Aorta (tissue), 5 donors: ENCODE measurements at regions not wholly inside any gene's neighbourhood (a gene's known extent, or its start where the extent isn't known, plus 50 kb on each side); places are given as distances from the start of the nearest gene placed in this dataset.

Experiments used
- ATAC-seq: fragments of 200-7000 bp; cut with Tn5 transposase; one replicate; pipeline ENCODE4 v1.9.1; 2022; ENCODE audit warnings: moderate library complexity; ENCODE audit not compliant: low FRiP score
- DNase-seq, 2 donors: peaks; one replicate each; pipeline ENCODE4 v3.0.0-alpha.2; 2020
- H3K27ac ChIP-seq, 2 donors: one replicate each; pipeline ENCODE4 v1.5.1; 2013; ENCODE audit warnings: low read length in 2 of 2, mild to moderate bottlenecking in 2 of 2, moderate library complexity in 2 of 2, control low read depth in 1 of 2, inconsistent platforms in 1 of 2, low read depth in 1 of 2
- H3K27me3 ChIP-seq, 2 donors: one replicate each; pipeline ENCODE4 v1.6.1; 2013; ENCODE audit warnings: control low read depth in 1 of 2, low read length in 1 of 2, mild to moderate bottlenecking in 1 of 2, moderate library complexity in 1 of 2; ENCODE audit not compliant: insufficient read depth in 2 of 2, control insufficient read depth in 1 of 2
- H3K36me3 ChIP-seq, 2 donors: one replicate each; pipeline ENCODE4 v1.6.1; 2013; ENCODE audit warnings: control low read depth in 1 of 2, low read length in 1 of 2, mild to moderate bottlenecking in 1 of 2; ENCODE audit not compliant: insufficient read depth in 2 of 2, control insufficient read depth in 1 of 2
- H3K4me1 ChIP-seq, 2 donors: one replicate each; pipeline ENCODE4 v1.6.1; 2013; ENCODE audit warnings: low read length in 2 of 2, control low read depth in 1 of 2, mild to moderate bottlenecking in 1 of 2, moderate library complexity in 1 of 2; ENCODE audit not compliant: insufficient read depth in 2 of 2, control insufficient read depth in 1 of 2
- H3K4me3 ChIP-seq, 2 donors: one replicate each; pipeline ENCODE4 v1.5.1; 2013; ENCODE audit warnings: low read length in 2 of 2, control low read depth in 1 of 2, mild to moderate bottlenecking in 1 of 2
- H3K9me3 ChIP-seq: one replicate; pipeline ENCODE4 v1.6.1; 2013; ENCODE audit warnings: mild to moderate bottlenecking, low read length; ENCODE audit not compliant: control insufficient read depth
- WGBS, 2 donors: extraction: QIAGEN DNeasy Blood & Tissue Kit; methylation state at CpG; one replicate each; pipeline ENCODE4 v1.1.7; 2013; 5-methylcytosine and 5-hydroxymethylcytosine counted together
- intact Hi-C, 2 donors: fragments of 100-400 bp; cut with DNase I; formaldehyde crosslinking; loops; one replicate each; pipeline versions ENCODE4 v1.14.2 to v1.15.0; 2022
- donor health status: healthy with polysubstance abuse.
- donor health status: Bipolar disorder and iron deficiency.
- donor health status: DM: no; HTN: no; CAD: no.
- donor health status: DM: no; HTN: no; CAD: no.
- donor health status: DM: yes; HTN: yes; CAD: no.

DNA sequence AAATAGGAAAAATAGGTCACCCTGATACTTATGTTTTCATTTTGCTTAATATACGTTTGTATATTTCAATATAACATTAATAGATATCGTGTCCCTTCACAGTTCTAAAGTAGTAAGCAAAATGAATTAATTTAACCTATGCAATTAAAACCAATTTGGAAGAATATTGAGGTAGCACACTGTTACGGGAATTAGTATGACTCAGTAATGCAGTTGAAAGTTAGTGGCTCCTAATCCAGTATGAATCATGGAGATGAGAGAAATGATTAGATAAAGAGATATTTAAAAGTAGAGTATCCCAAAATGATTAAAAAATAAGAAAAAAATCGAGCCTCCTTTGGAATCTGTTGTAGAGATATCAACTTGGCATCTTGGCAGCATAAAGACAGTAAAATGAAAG lies 177.0 kb upstream of the SLITRK6 start:
- no peak overlapping the region for H3K4me3 ChIP-seq
- no peaks in the 10 kb centered on the region for H3K27me3 ChIP-seq
- H3K36me3 ChIP-seq: no peaks in the 10 kb centered on the region
- no peaks in the 10 kb centered on the region for H3K9me3 ChIP-seq
- no peaks in the 10 kb centered on the region for H3K4me1 ChIP-seq
- ATAC-seq (no peak), DNase-seq (no peak)
- 64 to 66% methylated on average over 4 of the region's 4 CpGs for WGBS, 2 donors
- intact Hi-C loops: no loop called here
- no peak overlapping the region for H3K27ac ChIP-seq

DNA sequence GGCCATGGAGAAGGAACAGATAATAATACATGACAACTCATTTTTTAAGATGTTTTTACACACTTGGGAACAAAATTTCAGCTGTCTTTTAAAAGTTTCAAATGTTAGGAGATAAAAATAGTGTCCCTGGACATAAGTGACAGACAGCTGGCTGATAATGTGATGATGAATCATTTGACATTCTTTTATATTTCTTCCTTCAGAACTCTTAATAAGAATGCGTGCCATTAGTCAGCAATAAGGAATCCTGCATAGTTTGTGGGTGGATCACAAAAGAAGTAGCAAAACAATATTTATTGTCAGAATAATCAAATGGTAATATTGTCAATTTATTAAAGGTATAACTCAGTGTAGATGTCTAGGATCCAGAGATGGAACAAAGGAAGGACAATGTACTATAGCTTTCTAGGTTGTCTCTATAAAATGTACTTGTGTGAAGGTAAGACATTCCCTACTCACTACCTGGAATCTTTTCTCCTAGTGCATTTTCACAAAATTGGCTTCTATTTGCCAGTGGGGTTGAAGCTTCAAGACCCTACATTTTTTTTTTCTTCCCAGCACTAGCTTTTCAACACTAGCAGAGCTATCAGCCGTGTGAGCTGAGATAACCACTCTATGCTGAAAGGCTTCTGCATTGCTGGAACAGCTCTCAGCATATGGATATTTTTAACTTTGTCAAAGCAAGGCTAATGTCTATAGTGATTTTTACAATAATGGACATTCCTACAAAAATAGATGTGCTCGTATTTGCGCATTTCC lies 175.6 kb upstream of the SLITRK6 start:
- no peak for DNase-seq
- Histone ChIP-seq H3K27me3 (no peaks in the 10 kb centered on the region), H3K4me1 (no peaks in the 10 kb centered on the region), H3K27ac (no peak overlapping the region), H3K36me3 (no peaks in the 10 kb centered on the region), H3K4me3 (no peak overlapping the region), H3K9me3 (no peaks in the 10 kb centered on the region)
- intact Hi-C loops: no loop called here
- ATAC-seq: no peak
- WGBS, 2 donors: 21 to 24% methylated on average over 4 of the region's 4 CpGs

DNA sequence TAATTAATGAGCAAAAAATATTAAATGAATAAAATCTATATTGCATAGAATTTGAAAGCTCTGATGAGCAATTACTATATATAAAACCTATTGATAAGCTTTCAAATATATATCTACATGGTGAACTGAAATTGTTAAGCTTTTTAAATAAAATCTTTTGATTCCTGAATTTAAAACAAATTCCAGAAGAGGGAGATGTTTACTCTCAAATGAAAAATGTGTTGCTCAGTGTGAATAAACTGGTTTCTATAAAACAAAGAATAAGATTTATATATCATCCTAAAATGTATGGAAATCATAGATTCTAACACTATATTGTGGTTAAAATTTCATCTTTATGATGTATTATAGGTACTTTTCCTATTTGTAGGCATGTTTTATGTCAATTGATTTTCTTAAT lies 171.5 kb upstream of the SLITRK6 start:
- intact Hi-C loops: no loop called here
- Histone ChIP-seq H3K27ac (no peak overlapping the region), H3K4me1 (no peaks in the 10 kb centered on the region), H3K4me3 (no peak overlapping the region), H3K36me3 (no peaks in the 10 kb centered on the region), H3K9me3 (no peaks in the 10 kb centered on the region), H3K27me3 (no peaks in the 10 kb centered on the region)
- ATAC-seq (no peak), DNase-seq (no peak)

DNA sequence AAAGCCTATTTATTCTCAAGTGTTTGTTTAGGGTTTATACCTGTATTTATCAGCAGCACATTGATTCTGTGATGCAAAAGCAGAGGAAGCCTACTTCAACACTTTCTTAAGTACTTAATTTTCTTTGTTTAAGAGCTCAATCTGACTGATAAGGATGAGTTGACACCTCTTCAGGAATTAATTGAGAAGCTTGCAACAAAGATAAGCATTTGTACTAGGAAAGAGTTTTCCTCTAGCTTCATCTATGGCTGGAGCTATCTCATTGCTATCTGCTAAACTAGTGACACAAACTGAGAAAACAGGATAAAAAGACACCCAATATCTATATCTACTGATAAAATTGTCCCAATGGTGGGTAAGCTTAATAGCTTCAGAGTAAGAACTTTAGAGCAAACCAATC lies 170.1 kb upstream of the SLITRK6 start:
- Histone ChIP-seq H3K4me1 (no peaks in the 10 kb centered on the region), H3K4me3 (no peak overlapping the region), H3K27me3 (no peaks in the 10 kb centered on the region), H3K36me3 (no peaks in the 10 kb centered on the region), H3K27ac (no peak overlapping the region), H3K9me3 (no peaks in the 10 kb centered on the region)
- no peak for DNase-seq
- no peak for ATAC-seq
- intact Hi-C loops: no loop called here

DNA sequence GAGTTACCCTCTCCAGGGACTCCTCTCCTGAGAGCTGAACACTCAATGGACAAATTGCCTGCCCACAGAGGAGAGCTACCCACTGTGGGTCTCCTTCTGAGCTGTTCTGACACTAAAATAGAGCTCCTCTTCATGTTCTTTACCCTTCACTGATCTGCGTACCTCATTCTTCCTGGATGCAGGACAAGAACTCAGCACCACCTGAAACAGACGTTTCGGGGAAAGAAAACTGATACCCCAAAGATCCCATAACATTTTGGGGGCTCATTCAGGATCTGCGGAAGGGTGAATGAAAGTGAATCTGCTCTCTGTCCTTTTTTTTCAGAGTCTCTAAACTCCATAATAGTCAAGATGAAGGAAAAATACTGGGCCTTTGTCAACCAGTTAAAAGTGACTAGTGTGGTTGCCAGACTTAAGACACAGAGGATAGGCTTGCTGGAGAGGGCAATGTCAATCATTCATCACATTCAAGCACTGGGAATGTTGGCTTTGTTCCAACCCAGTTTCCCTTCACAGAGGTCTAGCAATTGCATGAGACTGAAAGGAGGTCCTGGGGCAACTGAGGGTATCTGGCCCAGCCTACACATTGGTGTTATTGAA lies 136.7 kb upstream of the SLITRK6 start:
- Histone ChIP-seq H3K36me3 (no peaks in the 10 kb centered on the region), H3K4me1 (no peaks in the 10 kb centered on the region), H3K27ac (no peak overlapping the region), H3K4me3 (no peak overlapping the region), H3K27me3 (no peaks in the 10 kb centered on the region), H3K9me3 (peaks cover 5% of the 10 kb centered on the region)
- intact Hi-C loops: no loop called here
- no peak for DNase-seq
- 79 to 85% methylated on average over 4 of the region's 4 CpGs for WGBS, 2 donors
- no peak for ATAC-seq

DNA sequence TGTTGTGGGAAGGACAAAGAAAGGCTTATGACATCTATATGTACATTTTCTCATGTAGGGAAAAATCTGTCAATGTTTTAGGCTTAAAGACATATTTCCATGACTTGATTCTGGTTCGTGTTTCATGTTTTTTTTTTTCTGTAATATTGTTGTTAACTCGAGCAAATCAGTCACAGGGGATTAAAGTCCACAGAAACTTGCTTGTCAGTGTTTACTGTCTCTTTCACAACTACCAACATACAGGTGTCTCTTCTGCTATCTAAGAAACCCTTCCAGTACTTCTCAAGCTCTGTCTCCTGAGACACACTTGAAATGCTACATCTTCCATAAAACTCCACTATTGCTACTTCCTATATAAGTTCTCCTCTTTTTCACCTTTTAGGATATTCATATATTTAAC lies 130.9 kb upstream of the SLITRK6 start:
- intact Hi-C loops: no loop called here
- 22 to 37% methylated on average over 2 of the region's 2 CpGs for WGBS, 2 donors
- no peak overlapping the region for H3K27ac ChIP-seq
- H3K36me3 ChIP-seq: no peaks in the 10 kb centered on the region
- no peaks in the 10 kb centered on the region for H3K9me3 ChIP-seq
- H3K4me1 ChIP-seq: no peaks in the 10 kb centered on the region
- H3K27me3 ChIP-seq: no peaks in the 10 kb centered on the region
- ATAC-seq: no peak
- DNase-seq: no peak
- no peak overlapping the region for H3K4me3 ChIP-seq

DNA sequence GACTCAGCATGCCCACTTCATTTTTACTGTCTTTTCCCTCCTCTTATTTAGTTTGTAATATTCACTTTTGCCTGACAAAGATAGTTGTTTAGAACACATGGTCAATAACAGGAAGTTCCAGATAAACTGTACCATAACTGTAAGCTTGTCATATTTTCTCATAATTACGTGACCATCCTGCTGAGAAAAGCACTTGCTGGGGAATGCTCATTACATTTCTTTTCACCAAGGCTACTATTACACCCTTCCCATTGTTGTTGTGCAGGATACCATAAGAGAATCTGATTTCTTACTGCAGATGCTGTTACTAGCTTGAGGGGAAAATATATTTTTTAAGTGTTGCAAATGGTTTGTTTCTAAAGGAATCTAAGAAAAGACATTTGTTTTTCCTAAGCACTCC lies 111.7 kb upstream of the SLITRK6 start:
- H3K27ac ChIP-seq: no peak overlapping the region
- H3K36me3 ChIP-seq: no peaks in the 10 kb centered on the region
- H3K4me1 ChIP-seq: no peaks in the 10 kb centered on the region
- DNase-seq (no peak), ATAC-seq (no peak)
- H3K27me3 ChIP-seq: no peaks in the 10 kb centered on the region
- 71 to 77% methylated on average over 1 of the region's 1 CpG for WGBS, 2 donors
- H3K9me3 ChIP-seq: no peaks in the 10 kb centered on the region
- intact Hi-C loops: no loop called here
- H3K4me3 ChIP-seq: no peak overlapping the region

DNA sequence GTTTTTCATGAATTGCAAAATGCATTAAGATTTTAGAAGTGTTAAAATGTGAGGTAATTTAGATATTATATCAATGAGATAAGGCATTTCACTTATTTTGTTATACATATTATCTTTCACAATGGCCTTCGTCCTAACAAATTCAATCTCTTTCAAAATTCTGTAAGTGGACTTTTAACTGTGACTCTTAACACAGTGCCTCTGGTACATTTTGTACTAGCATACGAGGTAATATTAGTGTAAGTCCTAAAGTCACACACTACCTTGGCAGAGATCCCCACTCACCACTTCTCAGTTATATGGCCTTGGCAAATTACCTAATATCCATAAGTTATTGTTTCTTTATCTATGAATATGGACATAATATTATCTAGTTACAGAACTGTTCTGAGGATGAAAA lies 101.3 kb upstream of the SLITRK6 start:
- intact Hi-C loops: no loop called here
- Histone ChIP-seq H3K4me1 (no peaks in the 10 kb centered on the region), H3K27me3 (no peaks in the 10 kb centered on the region), H3K4me3 (no peak overlapping the region), H3K9me3 (no peaks in the 10 kb centered on the region), H3K36me3 (no peaks in the 10 kb centered on the region), H3K27ac (no peak overlapping the region)
- 57% methylated on average over 2 of the region's 2 CpGs for WGBS, 2 donors
- DNase-seq: no peak
- ATAC-seq: no peak
